MM.1S (cell line): ENCODE measurements at regions not wholly inside any gene's neighbourhood (a gene's known extent, or its start where the extent isn't known, plus 50 kb on each side); places are given as distances from the start of the nearest gene placed in this dataset.

Source experiments
- DNase-seq: peaks from one replicate; pipeline ENCODE4 v3.0.0-alpha.2; 2015
- H2AFZ ChIP-seq: fragments of 300-600 bp; sonication (generic); 2 replicates; pipeline ENCODE4 v1.6.0; 2016; ENCODE audit warnings: antibody characterized with exemption, low read length
- H3F3A ChIP-seq: fragments of 300-600 bp; sonication (generic); 2 replicates; pipeline ENCODE4 v1.6.1; 2016; ENCODE audit warnings: mild to moderate bottlenecking, antibody characterized with exemption, low read length, moderate library complexity, mixed read lengths; ENCODE audit not compliant: insufficient read depth
- H3K27ac ChIP-seq: fragments of 300-600 bp; sonication (generic); 2 replicates; pipeline ENCODE4 v1.5.1; 2016; ENCODE audit warnings: mild to moderate bottlenecking, low read length
- H3K27me3 ChIP-seq: fragments of 300-600 bp; sonication (generic); replicated peaks from 2 replicates; pipeline ENCODE4 v1.6.0; 2016; ENCODE audit warnings: low read length; ENCODE audit not compliant: insufficient read depth
- H3K36me3 ChIP-seq: fragments of 300-600 bp; sonication (generic); replicated peaks from 2 replicates; pipeline ENCODE4 v1.6.1; 2016; ENCODE audit warnings: mild to moderate bottlenecking, low read length, mixed read lengths; ENCODE audit not compliant: insufficient read depth
- H3K4me1 ChIP-seq: fragments of 300-600 bp; sonication (generic); 2 replicates; pipeline ENCODE4 v1.6.1; 2016; ENCODE audit warnings: low read length, mixed read lengths
- H3K4me2 ChIP-seq: fragments of 300-600 bp; sonication (generic); 2 replicates; pipeline ENCODE4 v1.6.0; 2016; ENCODE audit warnings: low read depth, low read length
- H3K4me3 ChIP-seq: fragments of 300-600 bp; sonication (generic); 2 replicates; pipeline ENCODE4 v1.5.1; 2016; ENCODE audit warnings: low read length, mixed read lengths
- H3K79me2 ChIP-seq: fragments of 300-600 bp; sonication (generic); 2 replicates; pipeline ENCODE4 v1.6.1; 2016; ENCODE audit warnings: mixed run types, low read length, mixed read lengths
- H3K9ac ChIP-seq: fragments of 300-600 bp; sonication (generic); 2 replicates; pipeline ENCODE4 v1.6.1; 2016; ENCODE audit warnings: low read length, mixed read lengths
- H3K9me2 ChIP-seq: fragments of 300-600 bp; sonication (generic); replicated peaks from 2 replicates; pipeline ENCODE4 v1.6.1; 2016; ENCODE audit warnings: mild to moderate bottlenecking, low read length, mixed read lengths; ENCODE audit not compliant: insufficient read depth
- H3K9me3 ChIP-seq: fragments of 300-600 bp; sonication (generic); replicated peaks from 2 replicates; pipeline ENCODE4 v1.6.1; 2016; ENCODE audit warnings: mild to moderate bottlenecking, low read length, mixed read lengths; ENCODE audit not compliant: insufficient read depth
- H4K20me1 ChIP-seq: fragments of 300-600 bp; sonication (generic); 2 replicates; pipeline ENCODE4 v1.6.1; 2016; ENCODE audit warnings: mild to moderate bottlenecking, low read length, moderate library complexity, mixed read lengths; ENCODE audit not compliant: insufficient read depth
- EZH2 ChIP-seq: fragments of 300-600 bp; sonication (generic); optimal IDR thresholded peaks from 2 replicates; pipeline ENCODE3; 2017; ENCODE audit warnings: low read depth, mild to moderate bottlenecking, antibody characterized with exemption, low read length, mixed read lengths
- EZH2phosphoT487 ChIP-seq: fragments of 300-600 bp; sonication (generic); IDR thresholded peaks from 2 replicates; pipeline ENCODE4 v1.6.1; 2018; ENCODE audit warnings: antibody characterized with exemption, low read length
- TF ChIP-seq, protein P1 (sequence below): fragments of 300-600 bp; sonication (generic); IDR thresholded peaks from 2 replicates; pipeline ENCODE4 v1.5.1; 2016; ENCODE audit warnings: antibody characterized with exemption, low read length, mixed read lengths

DNA sequence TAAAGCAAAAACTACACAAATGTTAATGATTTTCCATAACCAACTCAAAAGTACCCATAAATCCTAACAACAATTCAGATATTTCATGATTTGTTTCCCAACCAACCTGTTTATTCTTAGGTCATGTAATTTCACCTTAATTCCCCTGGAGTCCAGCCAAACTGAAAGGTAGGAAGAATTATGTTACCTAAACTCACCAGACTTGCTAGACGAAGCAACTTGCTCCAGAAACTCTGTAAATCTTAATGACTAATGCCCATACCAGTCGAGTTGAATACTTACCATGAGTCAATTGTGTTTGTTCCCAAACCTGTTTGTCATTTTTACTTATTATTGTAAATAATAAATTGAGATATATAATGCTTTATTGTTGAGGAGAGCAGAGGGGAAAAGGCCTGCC, 1030.0 kb downstream of the TBL1XR1 start:
- no peaks in the 10 kb centered on the region for H3K79me2 ChIP-seq
- no peaks in the 10 kb centered on the region for H3K36me3 ChIP-seq
- H3K4me2 ChIP-seq: no peak overlapping the region
- no peaks in the 10 kb centered on the region for H3K4me1 ChIP-seq
- H3K27ac ChIP-seq: no peak overlapping the region
- H3K9me3 ChIP-seq: no peaks in the 10 kb centered on the region
- no peak for DNase-seq
- H2AFZ ChIP-seq: no peak overlapping the region
- no peak overlapping the region for H3K9ac ChIP-seq
- H4K20me1 ChIP-seq: no peaks in the 10 kb centered on the region
- TF ChIP-seq, protein P1, sequence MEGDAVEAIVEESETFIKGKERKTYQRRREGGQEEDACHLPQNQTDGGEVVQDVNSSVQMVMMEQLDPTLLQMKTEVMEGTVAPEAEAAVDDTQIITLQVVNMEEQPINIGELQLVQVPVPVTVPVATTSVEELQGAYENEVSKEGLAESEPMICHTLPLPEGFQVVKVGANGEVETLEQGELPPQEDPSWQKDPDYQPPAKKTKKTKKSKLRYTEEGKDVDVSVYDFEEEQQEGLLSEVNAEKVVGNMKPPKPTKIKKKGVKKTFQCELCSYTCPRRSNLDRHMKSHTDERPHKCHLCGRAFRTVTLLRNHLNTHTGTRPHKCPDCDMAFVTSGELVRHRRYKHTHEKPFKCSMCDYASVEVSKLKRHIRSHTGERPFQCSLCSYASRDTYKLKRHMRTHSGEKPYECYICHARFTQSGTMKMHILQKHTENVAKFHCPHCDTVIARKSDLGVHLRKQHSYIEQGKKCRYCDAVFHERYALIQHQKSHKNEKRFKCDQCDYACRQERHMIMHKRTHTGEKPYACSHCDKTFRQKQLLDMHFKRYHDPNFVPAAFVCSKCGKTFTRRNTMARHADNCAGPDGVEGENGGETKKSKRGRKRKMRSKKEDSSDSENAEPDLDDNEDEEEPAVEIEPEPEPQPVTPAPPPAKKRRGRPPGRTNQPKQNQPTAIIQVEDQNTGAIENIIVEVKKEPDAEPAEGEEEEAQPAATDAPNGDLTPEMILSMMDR: no peak
- TF ChIP-seq EZH2: no peak
- TF ChIP-seq EZH2phosphoT487: no peak
- H3K4me3 ChIP-seq: no peak overlapping the region
- H3K9me2 ChIP-seq: no peaks in the 10 kb centered on the region
- H3F3A ChIP-seq: no peaks in the 10 kb centered on the region
- no peaks in the 10 kb centered on the region for H3K27me3 ChIP-seq

DNA sequence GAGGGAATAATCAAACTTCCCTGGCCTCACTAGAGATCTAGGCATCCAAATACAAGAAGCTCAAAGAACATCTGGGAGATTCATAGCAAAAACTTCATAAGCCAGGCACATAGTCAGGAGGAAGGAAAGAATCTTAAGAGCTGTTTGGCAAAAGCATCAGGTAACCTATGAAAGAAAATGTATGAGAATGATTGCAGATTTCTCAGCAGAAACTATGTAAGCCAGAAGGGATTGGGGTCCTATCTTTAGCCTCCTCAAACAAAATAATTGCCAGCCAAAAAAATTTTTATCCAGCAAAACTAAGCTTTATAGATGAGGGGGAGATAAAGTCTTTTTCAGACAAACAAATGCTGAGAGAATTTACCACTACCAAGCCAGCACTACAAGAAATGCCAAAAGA, 1036.3 kb downstream of the TBL1XR1 start:
- Histone ChIP-seq H3K27ac (no peak overlapping the region), H3K4me2 (no peak overlapping the region), H3K79me2 (no peaks in the 10 kb centered on the region), H4K20me1 (no peaks in the 10 kb centered on the region), H3F3A (no peaks in the 10 kb centered on the region), H3K9ac (no peak overlapping the region), H3K4me1 (no peaks in the 10 kb centered on the region), H3K9me2 (no peaks in the 10 kb centered on the region), H3K4me3 (no peak overlapping the region), H3K36me3 (no peaks in the 10 kb centered on the region), H3K9me3 (no peaks in the 10 kb centered on the region), H2AFZ (no peak overlapping the region), H3K27me3 (no peaks in the 10 kb centered on the region)
- no peak for TF ChIP-seq EZH2phosphoT487
- TF ChIP-seq, protein P1: no peak
- no peak for TF ChIP-seq EZH2
- DNase-seq: no peak

DNA sequence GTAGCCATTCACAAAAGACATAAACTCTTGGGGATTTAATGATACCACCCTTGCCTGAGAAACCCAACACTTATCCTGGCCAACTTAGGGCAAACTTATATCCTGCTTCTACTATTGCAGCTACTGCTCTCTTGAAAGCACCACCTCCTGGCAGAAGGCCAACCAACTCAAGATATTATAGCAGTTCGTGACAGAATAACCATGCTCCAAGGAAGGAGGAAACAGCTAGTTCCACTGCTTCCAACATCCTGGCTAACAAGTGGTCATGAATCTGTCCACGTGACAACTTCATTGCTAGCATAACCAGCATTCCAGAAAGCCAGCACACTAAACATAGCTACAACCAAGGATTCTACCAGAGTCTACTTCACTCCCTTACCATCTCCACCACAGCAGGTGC, 1037.5 kb downstream of the TBL1XR1 start:
- H3K27me3 ChIP-seq: no peaks in the 10 kb centered on the region
- no peak overlapping the region for H3K4me3 ChIP-seq
- H2AFZ ChIP-seq: no peak overlapping the region
- no peak overlapping the region for H3K27ac ChIP-seq
- no peaks in the 10 kb centered on the region for H4K20me1 ChIP-seq
- H3K4me2 ChIP-seq: no peak overlapping the region
- no peaks in the 10 kb centered on the region for H3K9me3 ChIP-seq
- no peak for DNase-seq
- no peak overlapping the region for H3K9ac ChIP-seq
- H3K36me3 ChIP-seq: no peaks in the 10 kb centered on the region
- no peaks in the 10 kb centered on the region for H3F3A ChIP-seq
- TF ChIP-seq EZH2phosphoT487 (no peak), EZH2 (no peak)
- TF ChIP-seq, protein P1: no peak
- H3K9me2 ChIP-seq: no peaks in the 10 kb centered on the region
- no peaks in the 10 kb centered on the region for H3K4me1 ChIP-seq
- H3K79me2 ChIP-seq: no peaks in the 10 kb centered on the region
